Endothelial cell of umbilical vein (primary cell): ENCODE measurements at regions not wholly inside any gene's neighbourhood (a gene's known extent, or its start where the extent isn't known, plus 50 kb on each side); places are given as distances from the start of the nearest gene placed in this dataset.

ENCODE experiments used
- BruUV-seq: library from RNA; stranded (reverse); fragments of 400-500 nt; replicated peaks from 2 replicates; lab custom pipeline; 2021; lab: Mats Ljungman, UMichigan
- CTCF ChIA-PET: fragments of 300-600, 350-600 bp; sonication (Branson Sonifier 250); formaldehyde crosslinking; loops from one replicate; lab custom pipeline; 2021; ENCODE audit warnings: antibody characterized with exemption, inconsistent platforms; lab: Charles Lee
- POLR2A ChIA-PET: fragments of 300-600, 350-600 bp; sonication (Branson Sonifier 250); formaldehyde crosslinking; loops from one replicate; lab custom pipeline; 2021; ENCODE audit warnings: antibody characterized with exemption, inconsistent platforms; lab: Charles Lee
- DNase-seq: peaks from one replicate; pipeline ENCODE4 v3.0.0-alpha.2; 2011; ENCODE audit warnings: low read depth, low spot score
- FAIRE-seq: peaks from 2 replicates; lab custom pipeline; 2011; peaks lifted over from hg19 to GRCh38; lab: Jason Lieb, UNC
- H2AFZ ChIP-seq: 2 replicates; pipeline ENCODE4 v1.6.0; 2012; ENCODE audit warnings: low read depth, low read length, control low read depth, inconsistent platforms
- H3K27ac ChIP-seq: 2 replicates; pipeline ENCODE4 v1.5.1; 2011; ENCODE audit warnings: low read depth, mild to moderate bottlenecking, control low read depth, low read length, moderate library complexity; ENCODE audit not compliant: insufficient read depth
- H3K27me3 ChIP-seq, 2 experiments: 2 replicates each; pipeline versions ENCODE4 v1.6.0 to v1.6.1; 2011; ENCODE audit warnings: low read length in 2 of 2, mixed read lengths in 1 of 2; ENCODE audit not compliant: control insufficient read depth in 2 of 2, insufficient read depth in 2 of 2
- H3K36me3 ChIP-seq, 2 experiments: 2 replicates in 1 of 2; 3 replicates in 1 of 2; pipeline ENCODE4 v1.5.1; 2011; ENCODE audit warnings: low read length in 2 of 2, mild to moderate bottlenecking in 1 of 2, moderate library complexity in 1 of 2; ENCODE audit not compliant: control insufficient read depth in 2 of 2, insufficient read depth in 2 of 2; ENCODE audit errors: extremely low read depth in 1 of 2
- H3K4me1 ChIP-seq: 3 replicates; pipeline ENCODE4 v1.5.1; 2011; ENCODE audit warnings: mild to moderate bottlenecking, low read length; ENCODE audit not compliant: control insufficient read depth, insufficient read depth; ENCODE audit errors: extremely low read depth
- H3K4me2 ChIP-seq: 2 replicates; pipeline ENCODE4 v1.6.1; 2011; ENCODE audit warnings: low read length, control low read depth, mixed read lengths; ENCODE audit not compliant: insufficient read depth
- H3K4me3 ChIP-seq, 3 experiments: fragments of 200-600 bp in 1 of 3; sonication (generic), shearing (Covaris generic) in 1 of 3; replicated peaks in 1 of 3; 2 replicates each; pipeline ENCODE4 v1.5.1; 2011 to 2016; ENCODE audit warnings: control low read depth in 3 of 3, low read length in 3 of 3, mild to moderate bottlenecking in 2 of 3, inconsistent platforms in 1 of 3, low read depth in 1 of 3, moderate library complexity in 1 of 3; ENCODE audit not compliant: insufficient read depth in 1 of 3
- H3K79me2 ChIP-seq: 2 replicates; pipeline ENCODE4 v1.6.0; 2012; ENCODE audit warnings: low read length, inconsistent platforms; ENCODE audit not compliant: control insufficient read depth, insufficient read depth
- H3K9ac ChIP-seq: replicated peaks from 2 replicates; pipeline ENCODE3; 2011; ENCODE audit warnings: low read length, control low read depth; ENCODE audit not compliant: insufficient read depth; ENCODE audit errors: extremely low read depth
- H3K9me1 ChIP-seq: replicated peaks from 3 replicates; pipeline ENCODE4 v1.6.0; 2011; ENCODE audit warnings: mild to moderate bottlenecking, low read length; ENCODE audit not compliant: control insufficient read depth, insufficient read depth; ENCODE audit errors: extremely low read depth
- H3K9me3 ChIP-seq: replicated peaks from 2 replicates; pipeline ENCODE4 v1.5.1; 2012; ENCODE audit warnings: low read length, inconsistent platforms; ENCODE audit not compliant: control insufficient read depth, insufficient read depth
- H4K20me1 ChIP-seq: replicated peaks from 2 replicates; pipeline ENCODE3; 2011; ENCODE audit warnings: mild to moderate bottlenecking, low read length; ENCODE audit not compliant: control insufficient read depth, insufficient read depth; ENCODE audit errors: extremely low read depth
- EZH2 ChIP-seq: IDR thresholded peaks from 2 replicates; pipeline ENCODE4 v1.6.1; 2012; ENCODE audit warnings: borderline replicate concordance, low read depth, mild to moderate bottlenecking, moderate library complexity, low read length, inconsistent platforms; ENCODE audit not compliant: severe bottlenecking
- FOS ChIP-seq: IDR thresholded peaks from 2 replicates; pipeline ENCODE4 v1.6.1; 2011; ENCODE audit warnings: mild to moderate bottlenecking, low read length, moderate library complexity, borderline replicate concordance; ENCODE audit not compliant: insufficient read depth
- GATA2 ChIP-seq: IDR thresholded peaks from 2 replicates; pipeline ENCODE4 v1.7.0; 2011; ENCODE audit warnings: low read depth, mild to moderate bottlenecking, moderate library complexity, mixed read lengths, low read length; ENCODE audit not compliant: insufficient read length, insufficient read depth
- JUN ChIP-seq: IDR thresholded peaks from 2 replicates; pipeline ENCODE4 v1.6.1; 2011; ENCODE audit warnings: borderline replicate concordance, low read depth; ENCODE audit not compliant: insufficient read length, insufficient read depth
- MYC ChIP-seq: IDR thresholded peaks from one replicate; pipeline ENCODE4 v1.6.1; 2011; ENCODE audit warnings: mild to moderate bottlenecking, low read depth, low read length
- POLR2A ChIP-seq: IDR thresholded peaks from 2 replicates; pipeline ENCODE4 v1.6.1; 2012; ENCODE audit warnings: low read depth, mild to moderate bottlenecking, control low read depth, low read length
- POLR2AphosphoS5 ChIP-seq: IDR thresholded peaks from 2 replicates; pipeline ENCODE4 v1.6.1; 2012; ENCODE audit warnings: low read depth, mild to moderate bottlenecking, control low read depth, low read length, moderate library complexity; ENCODE audit not compliant: insufficient read depth
- dilution Hi-C: fragments of 300-500 bp; cut with MboI; formaldehyde crosslinking; loops from one replicate; pipeline ENCODE4 v1.15.0; 2019; ENCODE audit warnings: low sequenced_read_pairs; ENCODE audit not compliant: extremely low pct_ligation_motif_present
- intact Hi-C: fragments of 100-400 bp; cut with micrococcal nuclease; formaldehyde crosslinking; loops from one replicate; pipeline ENCODE4 v1.10.0; 2022
- TF ChIP-seq, protein P1 (sequence below), 2 donors: IDR thresholded peaks; 1 replicate in 1 of 2; 2 replicates in 1 of 2; pipeline ENCODE4 v1.5.1; 2011; ENCODE audit warnings: low read length in 2 of 2, mild to moderate bottlenecking in 2 of 2, moderate library complexity in 2 of 2, control low read depth in 1 of 2, inconsistent platforms in 1 of 2, low read depth in 1 of 2; ENCODE audit not compliant: insufficient read depth in 1 of 2; ENCODE audit errors: extremely low read depth in 1 of 2
- TF ChIP-seq, protein P2 (sequence below): IDR thresholded peaks from 2 replicates; pipeline ENCODE4 v1.6.1; 2011; ENCODE audit not compliant: insufficient read depth, insufficient read length

DNA sequence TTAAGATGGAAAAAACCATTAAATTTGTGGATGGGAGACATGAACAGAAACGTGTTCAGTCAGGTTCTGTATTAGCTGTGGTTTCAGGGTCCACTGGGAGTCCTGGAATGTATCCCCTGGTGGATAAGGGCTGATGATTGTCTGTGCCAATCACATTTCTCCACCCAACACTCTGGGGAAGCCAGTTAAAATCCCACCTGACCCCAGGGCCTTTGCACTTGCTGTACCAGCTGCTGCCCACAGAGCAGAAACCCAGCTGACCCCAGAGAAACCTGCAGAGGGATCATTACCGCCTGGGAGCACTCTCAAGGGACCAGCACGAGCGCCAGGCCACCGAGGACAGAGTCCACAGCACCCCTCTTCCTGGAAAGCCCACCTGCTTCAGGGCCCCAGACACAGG lies 260.7 kb downstream of the PREX1 start:
- FAIRE-seq (no peak), DNase-seq (no peak)
- intact Hi-C loops (no loop called here), dilution Hi-C loops (no loop called here)
- CTCF ChIA-PET: no interaction called here
- no peak overlapping the region for H3K4me2 ChIP-seq
- no peak overlapping the region for H3K9ac ChIP-seq
- BruUV-seq: no TSS peak
- no peak for TF ChIP-seq GATA2
- TF ChIP-seq, protein P1, sequence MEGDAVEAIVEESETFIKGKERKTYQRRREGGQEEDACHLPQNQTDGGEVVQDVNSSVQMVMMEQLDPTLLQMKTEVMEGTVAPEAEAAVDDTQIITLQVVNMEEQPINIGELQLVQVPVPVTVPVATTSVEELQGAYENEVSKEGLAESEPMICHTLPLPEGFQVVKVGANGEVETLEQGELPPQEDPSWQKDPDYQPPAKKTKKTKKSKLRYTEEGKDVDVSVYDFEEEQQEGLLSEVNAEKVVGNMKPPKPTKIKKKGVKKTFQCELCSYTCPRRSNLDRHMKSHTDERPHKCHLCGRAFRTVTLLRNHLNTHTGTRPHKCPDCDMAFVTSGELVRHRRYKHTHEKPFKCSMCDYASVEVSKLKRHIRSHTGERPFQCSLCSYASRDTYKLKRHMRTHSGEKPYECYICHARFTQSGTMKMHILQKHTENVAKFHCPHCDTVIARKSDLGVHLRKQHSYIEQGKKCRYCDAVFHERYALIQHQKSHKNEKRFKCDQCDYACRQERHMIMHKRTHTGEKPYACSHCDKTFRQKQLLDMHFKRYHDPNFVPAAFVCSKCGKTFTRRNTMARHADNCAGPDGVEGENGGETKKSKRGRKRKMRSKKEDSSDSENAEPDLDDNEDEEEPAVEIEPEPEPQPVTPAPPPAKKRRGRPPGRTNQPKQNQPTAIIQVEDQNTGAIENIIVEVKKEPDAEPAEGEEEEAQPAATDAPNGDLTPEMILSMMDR (IDR thresholded peaks at IDR 0.05; ENCODE audit: extremely low read depth in 1 of 2, insufficient read depth in 1 of 2, low read depth in 1 of 2, low read length in 2 of 2): no peak
- no peak for TF ChIP-seq POLR2AphosphoS5
- H3K9me3 ChIP-seq: no peaks in the 10 kb centered on the region
- POLR2A ChIA-PET: no interaction called here
- H3K4me3 ChIP-seq: no peak overlapping the region
- H3K36me3 ChIP-seq: no peaks in the 10 kb centered on the region
- no peaks in the 10 kb centered on the region for H3K79me2 ChIP-seq
- no peaks in the 10 kb centered on the region for H3K27me3 ChIP-seq
- H3K27ac ChIP-seq: no peak overlapping the region
- H2AFZ ChIP-seq: no peak overlapping the region
- no peaks in the 10 kb centered on the region for H3K4me1 ChIP-seq
- H3K9me1 ChIP-seq: no peaks in the 10 kb centered on the region
- H4K20me1 ChIP-seq: no peaks in the 10 kb centered on the region

DNA sequence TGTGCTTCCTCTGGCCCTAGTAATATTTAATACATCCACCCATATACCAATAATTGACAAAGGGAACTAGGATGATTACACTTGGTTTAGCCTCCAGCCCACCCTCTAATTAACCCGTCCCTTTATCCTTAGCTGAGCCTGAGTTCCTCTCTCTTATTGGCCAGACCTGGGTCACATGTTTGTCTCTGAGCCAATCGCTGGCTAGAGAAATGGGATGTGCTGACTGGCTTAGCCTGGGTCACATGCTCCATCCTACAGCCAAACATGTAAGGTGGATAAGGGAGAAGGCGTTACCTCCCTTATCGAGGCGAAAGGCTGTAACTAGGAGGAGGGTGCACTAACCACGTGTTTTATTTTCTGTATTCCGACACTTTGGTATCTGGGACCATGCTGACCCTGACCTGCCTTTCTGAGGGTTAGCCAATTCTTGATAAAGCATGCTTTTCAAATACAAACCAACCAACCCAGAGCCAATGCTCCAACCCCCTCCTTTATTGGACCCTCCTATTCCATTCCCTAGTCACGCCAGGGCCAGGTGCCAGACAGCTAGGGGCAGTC lies 262.7 kb downstream of the PREX1 start:
- TF ChIP-seq POLR2A (no peak), MYC (no peak), GATA2 (no peak), JUN (no peak), FOS (no peak), EZH2 (no peak)
- TF ChIP-seq, protein P2, sequence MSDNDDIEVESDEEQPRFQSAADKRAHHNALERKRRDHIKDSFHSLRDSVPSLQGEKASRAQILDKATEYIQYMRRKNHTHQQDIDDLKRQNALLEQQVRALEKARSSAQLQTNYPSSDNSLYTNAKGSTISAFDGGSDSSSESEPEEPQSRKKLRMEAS: no peak
- TF ChIP-seq, protein P1 (IDR thresholded peaks at IDR 0.05; ENCODE audit: extremely low read depth in 1 of 2, insufficient read depth in 1 of 2, low read depth in 1 of 2, low read length in 2 of 2): no peak
- no peak overlapping the region for H2AFZ ChIP-seq
- dilution Hi-C loops (no loop called here), intact Hi-C loops (no loop called here)
- H3K9ac ChIP-seq: no peak overlapping the region
- no peaks in the 10 kb centered on the region for H3K4me1 ChIP-seq
- H3K36me3 ChIP-seq: no peaks in the 10 kb centered on the region
- H3K4me2 ChIP-seq: no peak overlapping the region
- no peaks in the 10 kb centered on the region for H3K27me3 ChIP-seq
- H3K9me1 ChIP-seq: no peaks in the 10 kb centered on the region
- no peaks in the 10 kb centered on the region for H4K20me1 ChIP-seq
- no peaks in the 10 kb centered on the region for H3K79me2 ChIP-seq
- no peak overlapping the region for H3K27ac ChIP-seq
- no peak overlapping the region for H3K4me3 ChIP-seq
- H3K9me3 ChIP-seq: no peaks in the 10 kb centered on the region
- DNase-seq (no peak), FAIRE-seq (no peak)
- ChIA-PET POLR2A (no interaction called here), CTCF (no interaction called here)
- BruUV-seq: no TSS peak
